Heart right ventricle (tissue), 16 donors: ENCODE measurements at regions not wholly inside any gene's neighbourhood (a gene's known extent, or its start where the extent isn't known, plus 50 kb on each side); places are given as distances from the start of the nearest gene placed in this dataset.

ENCODE experiments used
- ATAC-seq, 8 donors: fragments of 200-7000 bp; cut with Tn5 transposase; one replicate each; pipeline ENCODE4 v1.9.1; 2020; ENCODE audit warnings: mild to moderate bottlenecking in 8 of 8, moderate library complexity in 8 of 8, moderate number of reproducible peaks in 1 of 8
- DNase-seq, 2 donors: peaks; one replicate each; pipeline ENCODE4 v3.0.0-alpha.2; 2020
- H3K27ac ChIP-seq, 10 donors: fragments of 200-600 bp; sonication (generic) in 2 of 10; one replicate each; pipeline versions ENCODE4 v1.5.0 to v1.8.0; 2020 to 2022; ENCODE audit warnings: mild to moderate bottlenecking in 3 of 10
- H3K27me3 ChIP-seq, 7 donors: fragments of 200-600 bp; one replicate each; pipeline ENCODE4 v1.8.0; 2021 to 2022; ENCODE audit warnings: mild to moderate bottlenecking in 2 of 7
- H3K36me3 ChIP-seq, 9 donors: fragments of 200-600 bp; sonication (generic) in 1 of 9; one replicate each; pipeline versions ENCODE4 v1.5.0 to v1.8.0; 2020 to 2022; ENCODE audit warnings: mild to moderate bottlenecking in 2 of 9
- H3K4me1 ChIP-seq, 9 donors: fragments of 200-600 bp; sonication (generic) in 1 of 9; one replicate each; pipeline versions ENCODE4 v1.5.0 to v1.8.0; 2020 to 2022; ENCODE audit warnings: mild to moderate bottlenecking in 4 of 9
- H3K4me3 ChIP-seq, 10 donors: fragments of 200-600 bp; sonication (generic) in 2 of 10; one replicate each; pipeline versions ENCODE4 v1.5.0 to v1.8.0; 2020 to 2022; ENCODE audit warnings: mild to moderate bottlenecking in 7 of 10, moderate library complexity in 2 of 10
- H3K9me3 ChIP-seq, 11 donors: fragments of 200-600 bp in 10 of 11; sonication (generic) in 2 of 11; one replicate each; pipeline versions ENCODE4 v1.5.0 to v1.8.0; 2013 to 2022; ENCODE audit warnings: mild to moderate bottlenecking in 2 of 11, control low read depth in 1 of 11, moderate library complexity in 1 of 11
- WGBS, 2 donors: extraction: QIAGEN DNeasy Blood & Tissue Kit; methylation state at CpG; one replicate each; pipeline ENCODE4 v1.1.7; 2013; ENCODE audit warnings: inconsistent platforms in 1 of 2; 5-methylcytosine and 5-hydroxymethylcytosine counted together
- intact Hi-C, 10 donors: fragments of 100-400 bp; cut with DNase I; formaldehyde crosslinking; loops; one replicate each; pipeline versions ENCODE4 v1.11.1 to v1.14.2; 2022
- TF ChIP-seq, protein P1 (sequence below), 9 donors: fragments of 200-600 bp; sonication (generic) in 2 of 9; IDR thresholded peaks; one replicate each; pipeline versions ENCODE4 v1.5.0 to v1.8.0; 2021 to 2022; ENCODE audit warnings: antibody characterized with exemption in 9 of 9, mild to moderate bottlenecking in 5 of 9, moderate library complexity in 1 of 9
- donor health status: Arrhythmogenic right ventricular cardiomyopathy.
- donor health status: ischemic (EF 13 %, LVEDD 7.1; RV severe dilation, severe dysfunction).
- donor health status: healthy with polysubstance abuse.
- donor health status: DM: no; HTN: yes; CAD: no.
- donor health status: DM: no; HTN: no; CAD: no.
- donor health status: ischemic (EF 25% LVEDD 6.9; RV normal size, moderate dysfunction).
- donor health status: ischemic (EF 25% LVEDD 5.7; RV mildly dilated, moderate dysfunction).
- donor health status: healthy.
- donor health status: DM: yes; HTN: yes; CAD: no.
- donor health status: Ischemic cardiomyopathy.
- donor health status: ischemic (EF 35%, LVEDD 5.7; RV mildly dilated, moderate dysfunction).
- donor health status: nonischemic (EF 11% LVEDD 7.7; RV severe dilation, severe dysfunction).
- donor health status: DM: yes; HTN: yes; CAD: no.
- donor health status: PGD.
- donor health status: ischemic (EF 29% LVEDD 5.4; RV normal size, mild dysfunction).
- donor health status: nonischemic (EF 23%, LVEDD 6.1; RV moderate dilation, normal function).

GRCh38 chr13:72453161-72453560 is 274.3 kb downstream of the MZT1 start:
- peaks cover 0 to 3% (median 0%) of the 10 kb centered on the region in 11 donors for H3K9me3 ChIP-seq
- ATAC-seq = no peak
- no peaks in the 10 kb centered on the region for H3K27me3 ChIP-seq
- no peaks in the 10 kb centered on the region for H3K36me3 ChIP-seq
- H3K4me1 ChIP-seq = no peaks in the 10 kb centered on the region
- intact Hi-C loops = no loop called here
- H3K27ac ChIP-seq = no peak overlapping the region
- 95 to 96% methylated on average over 5 of the region's 5 CpGs for WGBS, 2 donors
- no peak for DNase-seq
- no peak overlapping the region for H3K4me3 ChIP-seq
- TF ChIP-seq, protein P1, sequence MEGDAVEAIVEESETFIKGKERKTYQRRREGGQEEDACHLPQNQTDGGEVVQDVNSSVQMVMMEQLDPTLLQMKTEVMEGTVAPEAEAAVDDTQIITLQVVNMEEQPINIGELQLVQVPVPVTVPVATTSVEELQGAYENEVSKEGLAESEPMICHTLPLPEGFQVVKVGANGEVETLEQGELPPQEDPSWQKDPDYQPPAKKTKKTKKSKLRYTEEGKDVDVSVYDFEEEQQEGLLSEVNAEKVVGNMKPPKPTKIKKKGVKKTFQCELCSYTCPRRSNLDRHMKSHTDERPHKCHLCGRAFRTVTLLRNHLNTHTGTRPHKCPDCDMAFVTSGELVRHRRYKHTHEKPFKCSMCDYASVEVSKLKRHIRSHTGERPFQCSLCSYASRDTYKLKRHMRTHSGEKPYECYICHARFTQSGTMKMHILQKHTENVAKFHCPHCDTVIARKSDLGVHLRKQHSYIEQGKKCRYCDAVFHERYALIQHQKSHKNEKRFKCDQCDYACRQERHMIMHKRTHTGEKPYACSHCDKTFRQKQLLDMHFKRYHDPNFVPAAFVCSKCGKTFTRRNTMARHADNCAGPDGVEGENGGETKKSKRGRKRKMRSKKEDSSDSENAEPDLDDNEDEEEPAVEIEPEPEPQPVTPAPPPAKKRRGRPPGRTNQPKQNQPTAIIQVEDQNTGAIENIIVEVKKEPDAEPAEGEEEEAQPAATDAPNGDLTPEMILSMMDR (IDR thresholded peaks at IDR 0.05) = no peak

GRCh38 chr13:72448082-72448481 is 279.3 kb downstream of the MZT1 start:
- WGBS, 2 donors = 83 to 85% methylated on average over 1 of the region's 1 CpG
- no peak overlapping the region for H3K27ac ChIP-seq
- TF ChIP-seq, protein P1 (IDR thresholded peaks at IDR 0.05) = no peak
- H3K36me3 ChIP-seq = no peaks in the 10 kb centered on the region
- no peaks in the 10 kb centered on the region for H3K27me3 ChIP-seq
- intact Hi-C loops = no loop called here
- ATAC-seq = no peak
- no peak overlapping the region for H3K4me3 ChIP-seq
- peaks cover 0 to 8% (median 0%) of the 10 kb centered on the region in 11 donors for H3K9me3 ChIP-seq
- no peak for DNase-seq
- no peaks in the 10 kb centered on the region for H3K4me1 ChIP-seq

- DNase-seq = no peak
- 60 to 76% methylated on average over 1 of the region's 1 CpG for WGBS, 2 donors
- Histone ChIP-seq H3K27me3 (no peaks in the 10 kb centered on the region), H3K9me3 (peaks cover 0 to 8% (median 0%) of the 10 kb centered on the region in 11 donors), H3K27ac (no peak overlapping the region), H3K4me3 (no peak overlapping the region), H3K36me3 (no peaks in the 10 kb centered on the region), H3K4me1 (no peaks in the 10 kb centered on the region)
- TF ChIP-seq, protein P1 (IDR thresholded peaks at IDR 0.05) = no peak
- intact Hi-C loops = no loop called here
- no peak for ATAC-seq
These were observed 282.4 kb downstream of the MZT1 start for GRCh38 chr13:72444999-72445398.

- ATAC-seq (no peak), DNase-seq (no peak)
- H3K4me3 ChIP-seq = no peak overlapping the region
- 44 to 59% methylated on average over 1 of the region's 1 CpG for WGBS, 2 donors
- no peaks in the 10 kb centered on the region for H3K27me3 ChIP-seq
- H3K27ac ChIP-seq = no peak overlapping the region
- intact Hi-C loops = no loop called here
- no peaks in the 10 kb centered on the region for H3K9me3 ChIP-seq
- H3K36me3 ChIP-seq = no peaks in the 10 kb centered on the region
- TF ChIP-seq, protein P1 (IDR thresholded peaks at IDR 0.05) = no peak
- no peaks in the 10 kb centered on the region for H3K4me1 ChIP-seq
These were observed 290.0 kb downstream of the MZT1 start for GRCh38 chr13:72437458-72437857.
